ENCODE measurements at regions not wholly inside any gene's neighbourhood (a gene's known extent, or its start where the extent isn't known, plus 50 kb on each side); places are given as distances from the start of the nearest gene placed in this dataset.

DNA sequence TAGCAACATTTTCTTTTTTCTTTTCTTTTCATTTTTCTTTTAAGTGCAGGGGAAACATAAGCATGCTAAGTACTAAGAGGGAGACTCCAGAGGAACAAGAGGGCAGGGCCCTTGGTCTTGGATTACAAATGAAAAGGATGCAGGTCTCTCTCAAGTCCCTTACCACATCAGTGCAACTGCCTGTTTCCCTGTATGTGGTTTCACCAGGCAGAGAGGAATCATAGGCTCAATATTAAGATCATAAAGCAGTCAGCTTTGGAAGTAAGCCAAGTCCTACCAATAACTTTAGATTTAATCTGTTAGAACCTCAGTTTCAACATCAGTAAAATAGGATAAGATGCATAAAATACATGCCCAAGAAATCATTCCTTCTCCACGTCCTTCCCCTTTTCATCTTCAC is 422.7 kb upstream of the PAPPA start:
- Mint-ChIP-seq H3K4me1 (peaks cover 11% of the 10 kb centered on the region), H3K4me3 (no peak overlapping the region)
- no peaks in the 10 kb centered on the region for H3K36me3 ChIP-seq (ENCODE audit: control insufficient read depth, insufficient read depth, low read length)

DNA sequence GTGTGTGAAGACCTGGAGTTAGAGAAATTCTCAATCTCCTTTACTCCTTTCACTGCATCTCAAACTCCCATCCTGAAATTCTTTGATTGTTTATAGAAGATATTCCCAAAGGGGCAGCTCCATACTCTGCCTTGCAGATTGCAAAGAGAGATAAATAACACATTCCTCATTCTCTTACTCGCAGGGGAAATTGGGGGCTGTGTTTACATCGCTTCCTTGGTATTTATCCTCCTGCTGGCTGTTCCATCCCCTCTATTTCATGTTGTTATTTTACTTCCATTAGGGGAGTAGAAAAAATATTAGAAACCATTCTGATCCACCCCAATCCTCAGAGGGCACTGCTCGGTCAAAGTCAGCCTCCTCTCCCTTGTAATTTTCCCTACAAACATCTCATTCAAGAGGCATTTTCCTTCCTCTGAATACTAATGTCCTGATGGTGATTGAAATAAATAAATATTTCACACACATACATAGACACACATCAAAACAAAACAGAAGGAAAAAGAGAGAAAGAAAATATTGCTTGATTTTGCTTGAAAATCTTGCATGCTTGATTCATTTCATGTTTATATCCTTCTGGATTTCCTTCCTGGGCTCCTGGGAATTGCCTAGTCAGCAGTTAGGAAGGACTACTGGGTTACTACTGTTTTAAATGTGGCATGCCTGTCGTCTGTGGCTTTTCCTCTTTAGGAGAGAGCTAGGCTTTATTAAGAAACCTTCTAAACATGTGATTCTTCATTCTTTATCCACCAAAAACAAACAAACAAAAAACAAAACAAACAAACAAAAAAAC is 420.1 kb upstream of the PAPPA start:
- H3K9me3 Mint-ChIP-seq: peaks cover 14% of the 10 kb centered on the region
- H3K27me3 Mint-ChIP-seq (ENCODE audit: insufficient read depth): no peaks in the 10 kb centered on the region
- H3K27ac Mint-ChIP-seq: peak overlapping the region; percentile 52
- Histone ChIP-seq H3K36me3 (ENCODE audit: control insufficient read depth, insufficient read depth, low read length) (no peaks in the 10 kb centered on the region), H3K4me3 (ENCODE audit: low read length) (no peak overlapping the region), H3K4me1 (ENCODE audit: control insufficient read depth, insufficient read depth, low read length) (no peaks in the 10 kb centered on the region), H3K27me3 (ENCODE audit: control insufficient read depth, insufficient read depth, low read length, poor library complexity, severe bottlenecking) (no peaks in the 10 kb centered on the region), H3K9ac (ENCODE audit: extremely low read depth, low read length, poor library complexity, severe bottlenecking) (no peak overlapping the region), H3K9me3 (ENCODE audit: control insufficient read depth, low read length) (peaks cover 5% of the 10 kb centered on the region), H3K27ac (ENCODE audit: low read depth, low read length) (no peak overlapping the region)
- no peak for DNase-seq
- 74% methylated on average over 4 of the region's 4 CpGs; no CpG with 5 or more reads in 1 of the 2 experiments for WGBS, 2 experiments (ENCODE audit: insufficient coverage in 1 of 2, insufficient read length in 1 of 2)
- TF ChIP-seq, protein P1, sequence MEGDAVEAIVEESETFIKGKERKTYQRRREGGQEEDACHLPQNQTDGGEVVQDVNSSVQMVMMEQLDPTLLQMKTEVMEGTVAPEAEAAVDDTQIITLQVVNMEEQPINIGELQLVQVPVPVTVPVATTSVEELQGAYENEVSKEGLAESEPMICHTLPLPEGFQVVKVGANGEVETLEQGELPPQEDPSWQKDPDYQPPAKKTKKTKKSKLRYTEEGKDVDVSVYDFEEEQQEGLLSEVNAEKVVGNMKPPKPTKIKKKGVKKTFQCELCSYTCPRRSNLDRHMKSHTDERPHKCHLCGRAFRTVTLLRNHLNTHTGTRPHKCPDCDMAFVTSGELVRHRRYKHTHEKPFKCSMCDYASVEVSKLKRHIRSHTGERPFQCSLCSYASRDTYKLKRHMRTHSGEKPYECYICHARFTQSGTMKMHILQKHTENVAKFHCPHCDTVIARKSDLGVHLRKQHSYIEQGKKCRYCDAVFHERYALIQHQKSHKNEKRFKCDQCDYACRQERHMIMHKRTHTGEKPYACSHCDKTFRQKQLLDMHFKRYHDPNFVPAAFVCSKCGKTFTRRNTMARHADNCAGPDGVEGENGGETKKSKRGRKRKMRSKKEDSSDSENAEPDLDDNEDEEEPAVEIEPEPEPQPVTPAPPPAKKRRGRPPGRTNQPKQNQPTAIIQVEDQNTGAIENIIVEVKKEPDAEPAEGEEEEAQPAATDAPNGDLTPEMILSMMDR (conservative IDR thresholded peaks at IDR 0.05): no peak
- H3K4me3 Mint-ChIP-seq: no peak overlapping the region
- no peaks in the 10 kb centered on the region for H3K36me3 Mint-ChIP-seq (ENCODE audit: low read depth)
- H3K4me1 Mint-ChIP-seq: peaks cover 11% of the 10 kb centered on the region

More for the DNA sequence above, 422.7 kb upstream of the PAPPA start:
- H3K27ac Mint-ChIP-seq: no peak overlapping the region
- TF ChIP-seq, protein P1 (conservative IDR thresholded peaks at IDR 0.05): no peak
- no peaks in the 10 kb centered on the region for H3K27me3 Mint-ChIP-seq (ENCODE audit: insufficient read depth)
- Histone ChIP-seq H3K9me3 (ENCODE audit: control insufficient read depth, low read length) (peaks cover 5% of the 10 kb centered on the region), H3K9ac (ENCODE audit: extremely low read depth, low read length, poor library complexity, severe bottlenecking) (no peak overlapping the region), H3K4me3 (ENCODE audit: low read length) (no peak overlapping the region), H3K27me3 (ENCODE audit: control insufficient read depth, insufficient read depth, low read length, poor library complexity, severe bottlenecking) (no peaks in the 10 kb centered on the region), H3K27ac (ENCODE audit: low read depth, low read length) (no peak overlapping the region), H3K4me1 (ENCODE audit: control insufficient read depth, insufficient read depth, low read length) (no peaks in the 10 kb centered on the region)
- 89% methylated on average over 1 of the region's 1 CpG for WGBS, 2 experiments (ENCODE audit: insufficient coverage in 1 of 2, insufficient read length in 1 of 2)
- peaks cover 17% of the 10 kb centered on the region for H3K9me3 Mint-ChIP-seq
- H3K36me3 Mint-ChIP-seq (ENCODE audit: low read depth): no peaks in the 10 kb centered on the region
- DNase-seq: no peak

DNA sequence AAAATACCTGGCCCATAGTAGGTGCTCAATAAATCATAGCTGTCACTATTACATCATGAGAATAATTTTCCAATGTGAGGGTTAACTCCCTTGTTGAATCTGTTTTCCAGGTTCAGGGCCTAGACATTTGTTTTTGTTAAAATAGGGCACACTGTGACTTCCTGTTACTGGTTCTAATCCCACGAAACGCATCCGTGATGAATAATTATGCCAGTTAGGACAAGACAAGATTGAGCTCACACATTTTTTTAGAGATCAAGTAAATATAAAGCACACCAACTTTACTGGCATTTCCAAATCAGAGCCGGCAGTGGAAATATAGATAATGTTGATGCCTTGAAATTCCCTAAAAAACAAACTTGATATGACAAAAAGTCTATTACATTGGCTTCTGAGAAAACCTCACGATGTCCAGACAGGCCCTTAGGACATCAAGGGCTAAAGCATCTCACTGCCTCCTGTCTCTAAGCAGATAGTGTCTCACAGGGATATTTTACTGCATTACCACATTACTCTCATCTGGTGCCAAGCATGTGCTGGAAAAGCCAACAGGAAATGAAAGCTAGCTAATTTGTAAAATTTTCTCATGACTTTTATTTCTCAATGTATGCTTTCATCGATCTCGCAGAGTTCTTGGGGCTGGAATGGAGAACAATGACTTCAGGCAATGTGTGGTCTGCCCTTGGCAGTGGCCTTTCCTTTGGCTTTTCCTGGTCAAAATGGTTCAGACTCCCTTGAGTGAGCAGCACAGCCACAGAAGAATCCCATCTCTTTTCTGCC is 414.3 kb upstream of the PAPPA start:
- H3K27me3 ChIP-seq (ENCODE audit: control insufficient read depth, insufficient read depth, low read length, poor library complexity, severe bottlenecking): no peaks in the 10 kb centered on the region
- no peak for DNase-seq
- Mint-ChIP-seq H3K4me1 (peaks cover 4% of the 10 kb centered on the region), H3K36me3 (ENCODE audit: low read depth) (no peaks in the 10 kb centered on the region), H3K9me3 (no peaks in the 10 kb centered on the region), H3K27ac (no peak overlapping the region), H3K4me3 (no peak overlapping the region), H3K27me3 (ENCODE audit: insufficient read depth) (no peaks in the 10 kb centered on the region)
- no peak overlapping the region for H3K9ac ChIP-seq (ENCODE audit: extremely low read depth, low read length, poor library complexity, severe bottlenecking)
- no peak overlapping the region for H3K27ac ChIP-seq (ENCODE audit: low read depth, low read length)
- TF ChIP-seq, protein P1 (conservative IDR thresholded peaks at IDR 0.05): no peak
- H3K9me3 ChIP-seq (ENCODE audit: control insufficient read depth, low read length): no peaks in the 10 kb centered on the region
- no peaks in the 10 kb centered on the region for H3K4me1 ChIP-seq (ENCODE audit: control insufficient read depth, insufficient read depth, low read length)
- H3K36me3 ChIP-seq (ENCODE audit: control insufficient read depth, insufficient read depth, low read length): no peaks in the 10 kb centered on the region
- H3K4me3 ChIP-seq (ENCODE audit: low read length): no peak overlapping the region
- WGBS, 2 experiments (ENCODE audit: insufficient coverage in 1 of 2, insufficient read length in 1 of 2): 95 to 100% methylated on average over 4 to 7 of the region's 7 CpGs

All from endodermal cell (in vitro differentiated cells).